Hematopoietic multipotent progenitor cell (in vitro differentiated cells): ENCODE measurements at regions not wholly inside any gene's neighbourhood (a gene's known extent, or its start where the extent isn't known, plus 50 kb on each side); places are given as distances from the start of the nearest gene placed in this dataset.
"Not testable (repeated sequence)": the region's sequence is repeated elsewhere in the genome, so short reads cannot be mapped to it uniquely, and the experiment has no call there.

Experiments used
- DNase-seq, 3 donors: peaks; one replicate each; pipeline ENCODE4 v3.0.0-alpha.2; 2011 to 2015; ENCODE audit warnings: low read depth in 2 of 3, low spot score in 2 of 3

DNA sequence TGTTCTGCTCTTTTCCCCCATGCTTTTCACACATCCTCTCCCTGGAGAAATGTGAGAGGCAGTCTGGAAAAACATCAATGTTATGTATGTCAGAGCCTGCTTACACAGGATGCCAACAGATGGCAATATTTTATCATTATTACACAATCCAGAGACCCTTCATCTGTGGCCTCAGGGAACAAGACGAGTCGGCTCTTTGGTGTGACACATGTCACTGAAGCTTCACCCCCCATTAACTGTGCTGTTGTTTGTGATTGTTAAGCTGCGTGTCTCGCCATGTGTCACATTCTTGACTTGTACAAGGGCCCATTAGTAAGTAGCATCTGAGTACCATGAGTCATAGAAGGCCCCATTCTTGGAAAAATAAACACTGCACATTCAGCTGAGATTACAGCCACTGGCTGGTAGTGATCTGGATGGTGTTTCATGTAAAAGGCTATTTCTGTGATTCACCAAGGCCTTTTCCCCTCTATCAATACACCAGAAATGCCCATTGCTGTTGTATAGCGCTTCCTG is 682.1 kb upstream of the SOX9 start:
- DNase-seq = no peak

DNA sequence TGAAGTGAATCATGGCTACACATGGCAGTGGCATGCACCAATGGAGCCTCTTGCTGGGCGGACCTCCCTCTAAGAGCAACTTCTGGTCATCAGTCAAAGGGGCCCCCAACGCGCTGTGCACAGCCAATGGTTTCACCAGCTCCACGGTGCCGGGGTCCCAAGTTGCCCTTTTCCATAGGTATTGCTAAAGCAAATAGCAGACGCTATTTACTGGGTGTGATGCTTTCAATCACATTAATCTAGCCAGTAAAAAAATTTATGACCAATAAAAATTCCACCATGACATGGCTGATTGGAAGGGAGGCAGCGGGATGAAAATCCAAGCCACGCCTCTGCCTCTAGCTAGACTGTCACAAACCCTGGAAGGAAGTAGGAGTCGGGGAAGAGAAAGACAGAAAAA is 680.3 kb upstream of the SOX9 start:
- no peak for DNase-seq

GRCh38 chr17:71441098-71441497 is 679.7 kb upstream of the SOX9 start:
- no peak for DNase-seq

GRCh38 chr17:71444078-71444477 is 676.7 kb upstream of the SOX9 start:
- DNase-seq = no peak

DNA sequence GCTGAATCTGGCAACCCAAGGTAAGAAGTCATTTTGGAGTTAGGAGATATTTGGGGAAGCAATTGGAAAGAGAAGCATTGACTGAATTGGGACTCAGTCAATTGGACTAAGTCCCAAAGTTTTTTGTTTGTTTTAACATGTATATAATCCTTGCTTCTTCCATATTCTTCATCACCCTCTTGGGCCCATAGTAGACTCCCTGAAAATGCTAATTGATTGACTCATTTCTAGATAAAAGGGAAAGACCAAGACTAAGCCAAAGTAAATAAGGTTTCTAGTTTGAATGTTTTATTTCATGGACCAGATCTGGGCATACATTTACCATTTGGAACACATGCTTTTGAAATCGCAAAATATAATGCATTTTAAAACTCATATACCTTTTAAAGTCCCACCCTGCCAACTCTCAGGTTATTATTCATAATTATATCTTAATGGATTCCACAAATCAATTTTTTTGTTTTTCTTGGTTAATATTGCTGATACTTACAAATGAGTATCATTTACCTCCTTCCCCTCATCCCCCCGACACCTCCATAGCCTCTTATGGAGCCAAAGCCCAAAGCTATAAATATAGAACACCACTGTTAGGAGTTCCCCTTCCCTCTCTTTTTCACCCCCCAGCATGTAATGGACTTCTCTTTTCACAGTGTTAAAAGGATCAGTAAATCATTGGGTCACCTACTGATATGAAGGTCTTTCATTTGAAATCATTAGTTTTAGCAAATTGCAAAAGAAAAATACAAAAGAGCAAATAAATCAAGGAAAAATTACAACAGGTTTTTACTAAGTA is 674.0 kb upstream of the SOX9 start:
- no peak for DNase-seq

- DNase-seq = no peak
These were observed 673.2 kb upstream of the SOX9 start for GRCh38 chr17:71447644-71448043.

DNA sequence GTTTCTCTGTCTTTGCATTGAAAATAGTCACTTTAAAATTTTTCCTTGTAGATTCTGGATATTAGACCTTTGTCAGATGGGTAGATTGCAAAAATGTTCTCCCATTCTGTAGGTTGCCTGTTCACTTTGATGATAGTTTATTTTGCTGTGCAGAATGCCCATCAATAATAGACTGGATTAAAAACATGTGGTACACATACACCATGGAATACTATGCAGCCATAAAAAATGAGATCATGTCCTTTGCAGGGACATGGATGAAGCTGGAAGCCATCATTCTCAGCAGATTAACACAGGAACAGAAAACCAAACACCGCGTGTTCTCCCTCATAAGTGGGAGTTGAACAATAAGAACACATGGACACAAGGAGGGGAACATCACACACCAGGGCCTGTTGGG is 670.2 kb upstream of the SOX9 start:
- not testable (repeated sequence) for DNase-seq

- DNase-seq = no peak
These were observed 666.9 kb upstream of the SOX9 start for GRCh38 chr17:71453876-71454422.

- DNase-seq = no peak
These were observed 665.6 kb upstream of the SOX9 start for GRCh38 chr17:71455219-71455618.

DNA sequence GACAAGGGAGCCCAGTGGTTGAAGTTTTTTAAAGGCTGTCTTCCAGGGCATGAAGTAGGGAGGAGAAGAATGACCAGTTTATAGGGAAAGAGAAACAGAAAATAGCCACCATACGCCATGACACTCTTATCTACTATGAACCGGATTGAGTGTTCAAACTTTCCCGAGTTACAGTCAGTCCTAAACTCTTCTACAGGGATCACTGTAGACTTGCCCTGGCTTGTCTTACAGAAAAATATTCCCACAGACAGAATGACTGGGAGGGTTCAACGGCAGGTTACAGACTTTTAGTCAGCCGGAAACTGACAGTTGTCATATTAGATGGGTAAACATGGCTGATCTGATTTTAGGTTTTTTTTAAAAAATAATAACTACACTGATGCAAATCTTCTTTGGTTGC is 662.5 kb upstream of the SOX9 start:
- DNase-seq = no peak

GRCh38 chr17:71460943-71461342 is 659.9 kb upstream of the SOX9 start:
- peak in 2 of 3 donors; percentile 5 to 38 for DNase-seq

DNA sequence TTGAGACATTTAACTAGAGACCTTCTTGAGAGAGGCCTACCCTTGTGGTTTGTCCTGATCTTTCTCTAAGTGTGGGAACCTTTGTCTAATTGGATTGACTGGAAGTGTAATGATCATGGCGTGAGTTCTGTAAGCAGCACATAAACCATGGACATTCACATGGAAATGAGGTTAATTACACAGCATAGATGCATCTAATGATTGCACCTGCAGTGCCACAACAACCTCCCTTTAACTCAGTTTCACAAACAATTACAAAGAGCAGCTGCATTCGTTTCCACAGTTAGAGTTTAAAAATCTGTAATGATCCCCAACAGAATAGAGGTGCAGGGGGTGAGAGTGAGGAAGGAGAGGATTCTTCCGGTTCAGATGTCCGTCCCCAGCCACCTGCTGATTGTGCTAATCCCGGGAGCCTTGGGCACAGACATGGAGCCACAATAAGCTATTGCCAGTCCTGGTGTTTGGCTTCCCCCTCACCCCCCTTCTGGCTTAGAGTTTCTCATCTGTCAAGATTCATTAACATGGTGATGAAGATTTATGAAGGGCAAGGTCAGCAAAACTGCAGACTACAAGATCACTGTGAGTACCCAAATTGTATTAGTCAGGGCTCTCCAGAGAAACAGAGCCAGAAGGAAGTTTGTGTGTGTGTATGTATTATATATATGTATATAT is 659.2 kb upstream of the SOX9 start:
- DNase-seq = no peak

GRCh38 chr17:71464241-71464640 is 656.6 kb upstream of the SOX9 start:
- DNase-seq = no peak

DNA sequence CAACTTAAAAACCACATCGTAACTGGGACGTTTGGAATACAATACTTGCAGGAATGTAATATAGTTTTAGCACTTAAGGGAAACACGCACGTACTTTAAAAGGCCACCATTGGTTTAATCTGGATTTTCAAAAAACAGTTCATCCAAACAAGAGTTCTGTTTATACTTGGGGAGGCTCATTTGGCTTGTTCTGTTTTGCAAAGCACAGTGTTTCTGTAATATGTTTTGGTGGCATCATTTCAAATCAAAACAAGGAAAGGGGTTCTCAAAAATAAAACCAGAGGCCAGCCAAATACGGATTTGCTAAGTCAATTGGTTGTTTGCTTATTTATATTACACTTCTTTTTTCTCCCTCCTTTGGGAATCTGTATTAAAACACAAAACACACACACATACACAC is 656.1 kb upstream of the SOX9 start:
- DNase-seq = no peak

DNA sequence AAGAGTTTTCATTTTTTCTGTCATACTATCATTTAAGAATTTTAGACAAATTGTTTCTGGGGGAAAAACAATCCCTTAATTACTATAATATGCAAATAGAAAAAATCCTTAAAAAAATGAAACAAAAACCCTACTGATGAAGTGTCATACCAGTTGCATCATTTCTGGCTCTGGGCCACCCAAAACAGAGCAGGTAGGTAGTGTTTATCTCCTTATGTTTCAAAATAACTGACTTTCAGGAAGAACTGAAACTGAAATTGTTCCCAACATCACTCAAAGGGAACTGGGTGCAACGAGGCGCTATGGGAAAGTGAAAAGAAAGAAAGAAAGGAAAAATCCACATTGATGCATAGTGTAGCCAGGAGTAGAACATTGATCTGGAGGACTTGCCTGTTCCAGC is 653.1 kb upstream of the SOX9 start:
- no peak for DNase-seq

DNA sequence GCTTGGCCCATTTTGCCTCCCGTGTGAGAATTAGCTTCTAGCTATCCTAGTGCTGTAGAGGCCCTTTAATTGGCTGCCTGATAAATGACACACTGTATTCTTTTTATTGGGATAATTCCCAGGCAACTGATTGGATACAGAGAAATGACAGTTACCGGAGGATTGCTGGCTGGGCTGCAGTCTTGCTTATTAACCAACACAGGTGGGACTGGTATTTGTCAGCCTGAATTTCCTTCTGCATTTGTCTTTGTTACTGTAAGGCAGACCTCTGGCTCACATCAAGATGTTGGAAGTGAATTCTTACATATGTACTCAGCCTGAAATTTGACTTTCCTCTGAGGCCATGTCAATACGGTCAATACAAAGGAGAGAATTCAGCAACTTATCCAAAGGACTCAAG is 650.8 kb upstream of the SOX9 start:
- no peak for DNase-seq

DNA sequence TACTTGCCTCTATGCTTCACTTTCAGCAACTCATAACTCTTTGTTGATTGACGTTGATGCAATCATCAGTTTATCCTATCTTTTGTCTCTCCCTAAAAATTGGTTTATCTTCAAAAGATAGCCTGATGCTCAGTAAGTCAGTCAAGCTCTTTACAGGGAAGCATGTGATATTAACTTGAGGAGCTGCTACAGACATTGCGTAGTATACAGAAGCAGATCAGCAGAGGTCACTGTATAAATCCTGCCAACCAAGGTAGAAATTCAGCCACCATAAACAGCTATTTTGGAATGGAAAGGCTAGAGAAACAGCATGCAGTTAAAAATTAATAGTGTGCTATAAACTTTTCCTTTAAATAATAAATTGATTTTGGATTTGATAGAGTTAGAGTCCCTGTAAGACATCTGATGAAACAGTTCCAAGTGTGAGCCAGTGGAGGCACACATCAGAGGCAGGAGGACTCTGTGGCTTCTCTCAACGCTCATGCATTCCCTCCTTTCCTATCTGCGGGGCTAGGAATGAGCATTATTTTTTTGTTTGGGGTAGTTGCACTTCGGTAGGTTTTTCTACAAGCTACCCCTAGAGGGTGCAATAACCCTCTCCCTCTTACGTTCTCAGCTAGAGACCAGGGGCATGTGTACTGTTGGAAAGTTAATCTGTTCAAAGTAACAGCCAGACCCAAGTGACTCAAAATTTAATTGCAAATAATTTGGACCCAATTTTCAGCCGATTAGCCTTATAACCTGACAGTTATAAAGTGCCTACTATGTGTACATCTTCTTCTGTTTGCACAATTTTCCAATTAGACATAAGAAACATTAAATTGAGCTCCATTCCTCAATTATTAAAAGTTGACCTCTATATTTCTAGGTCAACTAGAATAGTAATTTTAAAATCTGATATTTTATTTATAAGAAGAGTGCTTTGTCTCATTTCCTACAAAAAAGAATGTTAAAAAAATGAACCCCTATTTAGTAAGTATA is 647.7 kb upstream of the SOX9 start:
- peak in 2 of 3 donors; percentile 6 to 35 for DNase-seq

DNA sequence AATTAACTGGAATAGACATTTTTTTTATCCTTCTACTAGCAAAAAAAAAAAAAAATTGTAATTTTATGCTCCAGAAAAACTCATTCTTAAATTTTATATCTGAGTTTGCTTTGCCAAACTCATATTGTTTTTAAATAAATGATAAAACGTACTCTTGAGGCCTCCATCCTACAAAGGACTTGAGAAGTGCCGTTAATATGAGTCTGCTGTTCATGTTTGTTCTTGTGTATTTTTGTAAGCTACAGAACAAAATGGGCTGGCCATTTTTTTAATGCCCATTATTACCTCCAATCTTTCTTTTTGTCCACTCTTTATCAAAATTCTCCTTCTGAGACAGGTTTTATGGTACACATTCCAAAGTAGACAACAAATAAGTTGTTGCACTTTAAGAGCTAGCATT is 643.5 kb upstream of the SOX9 start:
- no peak for DNase-seq

GRCh38 chr17:71480099-71480498 is 640.7 kb upstream of the SOX9 start:
- DNase-seq = no peak

- no peak for DNase-seq
These were observed 638.2 kb upstream of the SOX9 start for GRCh38 chr17:71482625-71483024.

DNA sequence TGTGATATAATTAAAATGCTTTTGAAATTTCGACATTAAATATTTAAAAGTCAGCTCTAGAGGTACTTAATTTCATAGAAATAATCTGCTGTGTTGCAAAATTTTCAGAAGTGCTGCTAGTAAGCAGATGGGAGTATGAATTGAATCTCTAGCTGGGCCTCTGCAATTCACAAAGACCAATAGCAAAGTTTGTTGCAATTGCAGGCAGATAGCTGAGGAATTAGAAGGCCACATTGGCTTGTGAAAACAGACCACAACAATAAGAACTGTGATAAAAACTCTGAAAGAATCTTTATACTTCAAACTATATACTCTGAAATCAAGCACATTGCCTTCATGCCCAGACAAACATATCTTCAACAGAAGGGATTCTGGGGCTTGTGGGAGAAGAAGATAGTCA is 636.3 kb upstream of the SOX9 start:
- DNase-seq = no peak
